CD4-positive, alpha-beta T cell (primary cell): ENCODE measurements at regions not wholly inside any gene's neighbourhood (a gene's known extent, or its start where the extent isn't known, plus 50 kb on each side); places are given as distances from the start of the nearest gene placed in this dataset.

Experiments used
- ATAC-seq: fragments of 200-7000 bp; cut with Tn5 transposase; one replicate; pipeline ENCODE4 v1.10.0; 2022; ENCODE audit warnings: mild to moderate bottlenecking; ENCODE audit not compliant: poor library complexity
- CTCF ChIA-PET: fragments of 350-600 bp; sonication (Branson Sonifier 250); formaldehyde crosslinking; loops from one replicate; lab custom pipeline; 2021; ENCODE audit warnings: antibody characterized with exemption, inconsistent platforms; lab: Charles Lee
- POLR2A ChIA-PET: fragments of 350-600 bp; sonication (Branson Sonifier 250); formaldehyde crosslinking; loops from one replicate; lab custom pipeline; 2021; ENCODE audit warnings: antibody characterized with exemption, inconsistent platforms; lab: Charles Lee
- DNase-seq, 14 experiments: peaks; one replicate each; pipeline ENCODE4 v3.0.0-alpha.2; 2013 to 2020; ENCODE audit warnings: mixed read lengths in 2 of 14
- H3K27ac ChIP-seq, 2 donors: one replicate each; pipeline versions ENCODE4 v1.5.1 to v1.7.0; 2013; ENCODE audit warnings: low read length in 2 of 2, low read depth in 1 of 2, mild to moderate bottlenecking in 1 of 2
- H3K27me3 ChIP-seq, 2 experiments: 1 replicate in 1 of 2; 2 replicates in 1 of 2; pipeline versions ENCODE4 v1.6.1 to v1.7.0; 2013; ENCODE audit warnings: low read length in 2 of 2, control low read depth in 1 of 2, mild to moderate bottlenecking in 1 of 2, moderate library complexity in 1 of 2; ENCODE audit not compliant: insufficient read depth in 2 of 2, control insufficient read depth in 1 of 2
- H3K36me3 ChIP-seq: one replicate; pipeline ENCODE4 v1.6.1; 2013; ENCODE audit warnings: low read length, control low read depth; ENCODE audit not compliant: insufficient read depth
- H3K4me1 ChIP-seq: one replicate; pipeline ENCODE4 v1.6.1; 2013; ENCODE audit warnings: low read length, control low read depth; ENCODE audit not compliant: insufficient read depth
- H3K4me3 ChIP-seq: one replicate; pipeline ENCODE4 v1.5.1; 2013; ENCODE audit warnings: mild to moderate bottlenecking, low read length, moderate library complexity
- H3K9me3 ChIP-seq, 2 experiments: 1 replicate in 1 of 2; 2 replicates in 1 of 2; pipeline versions ENCODE4 v1.6.1 to v1.7.0; 2013; ENCODE audit warnings: low read length in 2 of 2, mild to moderate bottlenecking in 2 of 2, control low read depth in 1 of 2, moderate library complexity in 1 of 2; ENCODE audit not compliant: control insufficient read depth in 1 of 2, insufficient read depth in 1 of 2
- H3K27ac Mint-ChIP-seq: one replicate; pipeline ENCODE4 v1.8.0; 2020; ENCODE audit warnings: mixed read lengths
- H3K27me3 Mint-ChIP-seq: one replicate; pipeline ENCODE4 v1.8.0; 2021; ENCODE audit warnings: mixed read lengths
- H3K36me3 Mint-ChIP-seq: one replicate; pipeline ENCODE4 v1.8.0; 2021; ENCODE audit warnings: low read depth, mixed read lengths
- H3K4me1 Mint-ChIP-seq: one replicate; pipeline ENCODE4 v1.8.0; 2021; ENCODE audit warnings: low read depth, mixed read lengths
- H3K4me3 Mint-ChIP-seq: one replicate; pipeline ENCODE4 v1.8.0; 2020; ENCODE audit warnings: mild to moderate bottlenecking, mixed read lengths
- H3K9me3 Mint-ChIP-seq: one replicate; pipeline ENCODE4 v1.8.0; 2020; ENCODE audit warnings: mixed read lengths
- intact Hi-C, 2 experiments: fragments of 100-400 bp; cut with DNase I in 1 of 2; cut with micrococcal nuclease in 1 of 2; formaldehyde crosslinking; loops; one replicate each; pipeline versions ENCODE4 v1.15.1 to v1.9.0; 2023 to 2025; cut with DNase I, micrococcal nuclease
- TF ChIP-seq, protein P1 (sequence below): fragments of 200-600 bp; IDR thresholded peaks from one replicate; pipeline ENCODE4 v1.8.0; 2022; ENCODE audit warnings: antibody characterized with exemption, mild to moderate bottlenecking

DNA sequence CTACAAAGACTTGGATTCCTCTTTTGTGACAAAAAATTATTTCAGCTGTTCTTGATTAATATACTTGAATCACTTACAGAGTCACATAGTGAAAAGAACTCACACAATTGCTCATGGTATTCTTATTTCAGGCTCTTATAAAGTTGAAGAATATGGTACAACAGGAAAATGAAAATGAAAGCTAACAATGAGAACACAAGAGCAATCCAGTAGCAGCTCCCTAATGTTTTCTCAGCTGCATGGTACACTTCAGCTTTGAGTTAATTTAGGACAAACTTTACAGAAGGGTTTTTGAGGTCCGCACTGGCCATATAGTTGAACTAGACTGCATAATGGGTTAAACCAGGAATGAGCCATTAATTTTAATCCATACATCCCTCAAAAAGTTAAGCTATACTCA, 1261.8 kb downstream of the SLITRK5 start:
- POLR2A ChIA-PET, result interaction anchor here (0.7 kb wide), 1 partner anchor 51 kb away, joined by 3 read pairs; no protein-coding TSS in a partner anchor
- Histone ChIP-seq H3K27ac (no peak overlapping the region), H3K36me3 (no peaks in the 10 kb centered on the region), H3K27me3 (no peaks in the 10 kb centered on the region), H3K9me3 (no peaks in the 10 kb centered on the region), H3K4me3 (no peak overlapping the region), H3K4me1 (no peaks in the 10 kb centered on the region)
- Mint-ChIP-seq H3K4me1 (peaks cover 20% of the 10 kb centered on the region), H3K27me3 (no peaks in the 10 kb centered on the region), H3K27ac (no peak overlapping the region), H3K4me3 (no peak overlapping the region), H3K36me3 (no peaks in the 10 kb centered on the region), H3K9me3 (no peaks in the 10 kb centered on the region)
- DNase-seq (no peak), ATAC-seq (no peak)
- TF ChIP-seq, protein P1, sequence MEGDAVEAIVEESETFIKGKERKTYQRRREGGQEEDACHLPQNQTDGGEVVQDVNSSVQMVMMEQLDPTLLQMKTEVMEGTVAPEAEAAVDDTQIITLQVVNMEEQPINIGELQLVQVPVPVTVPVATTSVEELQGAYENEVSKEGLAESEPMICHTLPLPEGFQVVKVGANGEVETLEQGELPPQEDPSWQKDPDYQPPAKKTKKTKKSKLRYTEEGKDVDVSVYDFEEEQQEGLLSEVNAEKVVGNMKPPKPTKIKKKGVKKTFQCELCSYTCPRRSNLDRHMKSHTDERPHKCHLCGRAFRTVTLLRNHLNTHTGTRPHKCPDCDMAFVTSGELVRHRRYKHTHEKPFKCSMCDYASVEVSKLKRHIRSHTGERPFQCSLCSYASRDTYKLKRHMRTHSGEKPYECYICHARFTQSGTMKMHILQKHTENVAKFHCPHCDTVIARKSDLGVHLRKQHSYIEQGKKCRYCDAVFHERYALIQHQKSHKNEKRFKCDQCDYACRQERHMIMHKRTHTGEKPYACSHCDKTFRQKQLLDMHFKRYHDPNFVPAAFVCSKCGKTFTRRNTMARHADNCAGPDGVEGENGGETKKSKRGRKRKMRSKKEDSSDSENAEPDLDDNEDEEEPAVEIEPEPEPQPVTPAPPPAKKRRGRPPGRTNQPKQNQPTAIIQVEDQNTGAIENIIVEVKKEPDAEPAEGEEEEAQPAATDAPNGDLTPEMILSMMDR, result no peak
- CTCF ChIA-PET, result no interaction called here
- intact Hi-C loops, result no loop called here

DNA sequence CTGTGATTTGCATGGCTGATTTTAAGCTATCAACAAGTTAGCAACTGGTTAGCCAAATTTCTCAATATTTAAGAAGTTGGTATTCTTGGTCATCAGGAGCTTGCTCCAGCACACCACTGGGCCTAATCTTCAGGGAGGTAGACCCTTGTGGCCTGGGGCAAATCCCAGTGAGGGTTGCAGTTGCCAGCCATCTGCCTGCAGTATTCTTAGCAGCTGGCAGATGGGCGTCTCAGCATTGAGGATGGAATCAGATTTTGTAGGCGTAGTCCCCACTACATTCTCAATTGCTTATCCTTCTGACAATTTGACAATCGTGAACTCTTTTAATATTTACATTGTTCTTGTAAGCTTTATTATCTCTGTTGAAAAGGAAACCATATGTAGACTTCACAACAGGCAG, 1266.2 kb downstream of the SLITRK5 start:
- TF ChIP-seq, protein P1, result no peak
- Mint-ChIP-seq H3K36me3 (no peaks in the 10 kb centered on the region), H3K27ac (no peak overlapping the region), H3K9me3 (no peaks in the 10 kb centered on the region), H3K4me1 (peaks cover 9% of the 10 kb centered on the region), H3K27me3 (no peaks in the 10 kb centered on the region), H3K4me3 (no peak overlapping the region)
- Histone ChIP-seq H3K27ac (no peak overlapping the region), H3K4me1 (no peaks in the 10 kb centered on the region), H3K27me3 (no peaks in the 10 kb centered on the region), H3K36me3 (no peaks in the 10 kb centered on the region), H3K9me3 (no peaks in the 10 kb centered on the region), H3K4me3 (no peak overlapping the region)
- intact Hi-C loops, result no loop called here
- no peak for DNase-seq
- ChIA-PET POLR2A (no interaction called here), CTCF (no interaction called here)
- ATAC-seq, result no peak

DNA sequence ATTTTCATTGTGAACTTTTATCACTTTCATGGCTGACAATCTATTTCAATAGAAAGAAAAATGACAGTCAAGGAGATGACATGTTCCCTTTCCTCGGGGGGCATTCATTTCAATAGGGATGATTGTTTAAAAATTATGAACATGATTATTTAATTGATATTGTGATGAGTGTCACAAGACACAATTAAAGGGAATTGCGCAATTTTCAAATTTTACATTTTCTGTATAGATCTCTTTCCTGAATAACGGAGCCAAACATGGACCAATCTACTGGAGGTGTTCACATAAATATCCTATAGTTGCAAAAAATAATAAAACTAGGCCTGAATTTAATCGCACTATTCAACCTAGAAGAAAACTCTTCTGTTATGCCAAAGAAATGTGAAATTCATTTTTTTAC, 1274.6 kb downstream of the SLITRK5 start:
- H3K36me3 ChIP-seq, result no peaks in the 10 kb centered on the region
- Mint-ChIP-seq H3K9me3 (peaks cover 3% of the 10 kb centered on the region), H3K4me1 (no peaks in the 10 kb centered on the region), H3K36me3 (no peaks in the 10 kb centered on the region), H3K27ac (no peak overlapping the region), H3K27me3 (no peaks in the 10 kb centered on the region), H3K4me3 (no peak overlapping the region)
- H3K27ac ChIP-seq, result no peak overlapping the region
- TF ChIP-seq, protein P1, result no peak
- ATAC-seq (no peak), DNase-seq (no peak)
- intact Hi-C loops, result no loop called here
- H3K4me3 ChIP-seq, result no peak overlapping the region
- ChIA-PET POLR2A (no interaction called here), CTCF (no interaction called here)
- no peaks in the 10 kb centered on the region for H3K27me3 ChIP-seq
- H3K4me1 ChIP-seq, result no peaks in the 10 kb centered on the region
- peaks cover 0 to 4% of the 10 kb centered on the region in 2 experiments for H3K9me3 ChIP-seq
